GM12878 (cell line): ENCODE measurements at regions not wholly inside any gene's neighbourhood (a gene's known extent, or its start where the extent isn't known, plus 50 kb on each side); places are given as distances from the start of the nearest gene placed in this dataset.

Source experiments
- ATAC-seq: fragments of 200-7000 bp; cut with Tn5 transposase; 3 replicates; pipeline ENCODE4 v1.9.1; 2020; ENCODE audit warnings: mild to moderate bottlenecking, moderate library complexity
- BruUV-seq: library from RNA; stranded (reverse); fragments of 400-500 nt; replicated peaks from 2 replicates; lab custom pipeline; 2021; lab: Mats Ljungman, UMichigan
- CTCF ChIA-PET: fragments of 300-600 bp; sonication (Branson Sonifier 250); formaldehyde crosslinking; extraction: SDS; loops from one replicate; lab custom pipeline; 2021; ENCODE audit warnings: inconsistent platforms; lab: Yijun Ruan, JAX
- POLR2A ChIA-PET: fragments of 350-600 bp; formaldehyde crosslinking; extraction: SDS; loops from one replicate; lab custom pipeline; 2021; ENCODE audit warnings: inconsistent platforms; lab: Charles Lee
- RAD21 ChIA-PET: fragments of 300-600 bp; sonication (Branson Sonifier 250); formaldehyde crosslinking; loops from one replicate; lab custom pipeline; 2023; ENCODE audit warnings: antibody characterized with exemption; ENCODE audit not compliant: unreplicated experiment; lab: Charles Lee
- SMC1A ChIA-PET: fragments of 300-600 bp; sonication (Branson Sonifier 250); formaldehyde crosslinking; loops from one replicate; lab custom pipeline; 2023; ENCODE audit not compliant: unreplicated experiment, uncharacterized antibody; lab: Charles Lee
- DNase-seq: peaks from one replicate; pipeline ENCODE4 v3.0.0-alpha.2; 2011; ENCODE audit warnings: low read depth, low spot score
- FAIRE-seq: peaks from 3 replicates; lab custom pipeline; 2011; peaks lifted over from hg19 to GRCh38; lab: Jason Lieb, UNC
- H2AFZ ChIP-seq: 2 replicates; pipeline ENCODE4 v1.6.0; 2011; ENCODE audit warnings: low read depth, low read length, control low read depth; ENCODE audit not compliant: control insufficient read depth
- H3K27ac ChIP-seq: 2 replicates; pipeline ENCODE4 v1.5.1; 2011; ENCODE audit warnings: control low read depth; ENCODE audit not compliant: control insufficient read depth, insufficient read depth
- H3K27me3 ChIP-seq, 2 experiments: replicated peaks in 1 of 2; 2 replicates each; pipeline versions ENCODE4 v1.6.0 to v1.6.1; 2011; ENCODE audit warnings: low read length in 1 of 2; ENCODE audit not compliant: control insufficient read depth in 2 of 2, insufficient read depth in 2 of 2
- H3K36me3 ChIP-seq, 2 experiments: 2 replicates each; pipeline ENCODE4 v1.5.1; 2011; ENCODE audit warnings: low read length in 1 of 2; ENCODE audit not compliant: control insufficient read depth in 2 of 2, insufficient read depth in 2 of 2
- H3K4me1 ChIP-seq: 2 replicates; pipeline ENCODE4 v1.6.1; 2011; ENCODE audit warnings: mild to moderate bottlenecking, low read length, moderate library complexity, mixed read lengths; ENCODE audit not compliant: control insufficient read depth, insufficient read depth
- H3K4me2 ChIP-seq: 2 replicates; pipeline ENCODE4 v1.6.0; 2011; ENCODE audit warnings: control low read depth; ENCODE audit not compliant: control insufficient read depth, insufficient read depth
- H3K4me3 ChIP-seq: fragments of 200-600 bp; sonication (generic); 2 replicates; pipeline ENCODE4 v1.5.1; 2016
- H3K79me2 ChIP-seq: 2 replicates; pipeline ENCODE4 v1.6.0; 2011; ENCODE audit warnings: low read length; ENCODE audit not compliant: control insufficient read depth, insufficient read depth
- H3K9ac ChIP-seq: 2 replicates; pipeline ENCODE4 v1.8.0; 2011; ENCODE audit warnings: low read length, control low read depth, mixed read lengths; ENCODE audit not compliant: control insufficient read depth, insufficient read depth
- H3K9me3 ChIP-seq: replicated peaks from 3 replicates; pipeline ENCODE4 v1.5.1; 2011; ENCODE audit warnings: mild to moderate bottlenecking, low read length; ENCODE audit not compliant: control insufficient read depth, insufficient read depth
- H4K20me1 ChIP-seq: 2 replicates; pipeline ENCODE4 v1.6.0; 2011; ENCODE audit not compliant: control insufficient read depth, insufficient read depth
- CHD4 ChIP-seq: fragments of 200-600 bp; sonication (generic); IDR thresholded peaks from 2 replicates; pipeline ENCODE4 v1.6.1; 2016; ENCODE audit warnings: mild to moderate bottlenecking
- ETV6 ChIP-seq, 2 experiments: fragments of 450-650 bp in 1 of 2; IDR thresholded peaks in 1 of 2; conservative IDR thresholded peaks in 1 of 2; 2 replicates each; pipeline ENCODE4 v1.6.1; 2014; ENCODE audit warnings: antibody characterized with exemption in 1 of 2, borderline replicate concordance in 1 of 2, low read depth in 1 of 2, mild to moderate bottlenecking in 1 of 2, moderate library complexity in 1 of 2
- FOS ChIP-seq: IDR thresholded peaks from 3 replicates; pipeline ENCODE4 v1.6.1; 2011; ENCODE audit warnings: borderline replicate concordance; ENCODE audit not compliant: insufficient read length; ENCODE audit errors: extremely low read depth
- HDAC2 ChIP-seq: fragments of 200-600 bp; sonication (generic); IDR thresholded peaks from 2 replicates; pipeline ENCODE4 v1.6.1; 2017
- POU2F2 ChIP-seq: IDR thresholded peaks from 3 replicates; pipeline ENCODE4 v1.6.1; 2011; ENCODE audit warnings: low read depth, mild to moderate bottlenecking, low read length, borderline replicate concordance
- RAD21 ChIP-seq: IDR thresholded peaks from 2 replicates; pipeline ENCODE4 v1.6.1; 2011; ENCODE audit warnings: mild to moderate bottlenecking, low read depth, low read length, moderate library complexity; ENCODE audit not compliant: insufficient read depth
- RUNX3 ChIP-seq: IDR thresholded peaks from 2 replicates; pipeline ENCODE4 v1.6.1; 2012; ENCODE audit warnings: low read length, inconsistent platforms
- SMARCA5 ChIP-seq: fragments of 450-650 bp; IDR thresholded peaks from 2 replicates; pipeline ENCODE4 v1.6.1; 2017; ENCODE audit warnings: mild to moderate bottlenecking
- SMC3 ChIP-seq: IDR thresholded peaks from 2 replicates; pipeline ENCODE4 v1.6.1; 2011; ENCODE audit warnings: low read length, improper control_type of control experiment, borderline replicate concordance
- ZBTB40 ChIP-seq: fragments of 450-650 bp; IDR thresholded peaks from 2 replicates; pipeline ENCODE4 v1.6.1; 2016; ENCODE audit warnings: mild to moderate bottlenecking, moderate library complexity, borderline replicate concordance
- WGBS: methylation state at CpG from one replicate; pipeline ENCODE4 v1.1.6; 2016; ENCODE audit warnings: low lambda C conversion rate; ENCODE audit not compliant: insufficient replicate concordance, insufficient coverage; ENCODE audit errors: missing lambda C conversion rate; 5-methylcytosine and 5-hydroxymethylcytosine counted together
- in situ Hi-C: fragments of 300-500 bp; cut with MboI; formaldehyde crosslinking; loops from 9 replicates; pipeline ENCODE4 v1.14.3; 2018; ENCODE audit warnings: mixed read lengths
- intact Hi-C: fragments of 100-400 bp; cut with micrococcal nuclease; formaldehyde crosslinking; loops from one replicate; pipeline ENCODE4 v1.14.2; 2022; ENCODE audit not compliant: unreplicated experiment
- TF ChIP-seq, protein P1 (sequence below): fragments of 450-650 bp; IDR thresholded peaks from 2 replicates; pipeline ENCODE4 v1.6.1; 2018; ENCODE audit warnings: borderline replicate concordance, mild to moderate bottlenecking; ENCODE audit not compliant: partially characterized antibody
- TF ChIP-seq, protein P2 (sequence below), 3 experiments: IDR thresholded peaks in 2 of 3; conservative IDR thresholded peaks in 1 of 3; 2 replicates each; pipeline ENCODE4 v1.5.1; 2011; ENCODE audit warnings: low read depth in 3 of 3, low read length in 3 of 3, mild to moderate bottlenecking in 3 of 3, control low read depth in 2 of 3, moderate library complexity in 2 of 3, inconsistent platforms in 1 of 3, mixed read lengths in 1 of 3; ENCODE audit not compliant: control insufficient read depth in 2 of 3, insufficient read depth in 1 of 3; ENCODE audit errors: extremely low read depth in 1 of 3

DNA sequence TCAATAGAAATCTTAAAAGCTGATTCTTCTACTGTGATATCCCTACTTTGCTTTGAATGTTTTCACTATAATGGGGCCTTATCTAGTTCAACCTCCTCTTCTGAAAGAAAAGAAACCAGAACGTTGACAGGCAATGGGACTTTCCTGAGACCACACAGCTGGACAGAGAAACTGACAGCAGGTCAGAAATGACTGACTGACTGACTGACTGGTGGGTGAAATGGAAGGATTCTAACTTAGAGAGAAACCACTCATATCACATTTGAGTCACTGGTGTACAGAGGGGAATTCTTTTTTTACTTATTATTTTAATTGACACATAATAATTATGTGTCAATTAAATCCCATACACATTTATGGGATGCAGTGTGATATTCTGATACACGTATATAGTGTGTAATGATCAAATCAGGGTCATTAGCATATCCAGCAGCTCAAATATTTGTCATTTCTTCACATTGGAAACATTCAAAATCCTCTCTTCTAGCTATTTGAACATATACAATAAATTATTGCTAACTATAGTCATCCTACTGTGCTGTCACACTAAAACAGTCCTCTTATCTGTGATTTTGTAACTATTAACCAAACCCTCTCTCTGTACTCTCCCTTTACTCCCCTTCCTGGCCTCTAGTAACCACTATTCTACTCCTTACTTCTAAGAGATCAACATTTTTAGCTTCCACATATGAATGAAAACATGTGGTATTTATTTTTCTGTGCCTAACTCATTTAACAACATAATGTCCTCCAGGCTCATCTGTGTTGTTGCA lies 64.8 kb upstream of the NRSN1 start (continued):
- no peak for TF ChIP-seq SMARCA5

DNA sequence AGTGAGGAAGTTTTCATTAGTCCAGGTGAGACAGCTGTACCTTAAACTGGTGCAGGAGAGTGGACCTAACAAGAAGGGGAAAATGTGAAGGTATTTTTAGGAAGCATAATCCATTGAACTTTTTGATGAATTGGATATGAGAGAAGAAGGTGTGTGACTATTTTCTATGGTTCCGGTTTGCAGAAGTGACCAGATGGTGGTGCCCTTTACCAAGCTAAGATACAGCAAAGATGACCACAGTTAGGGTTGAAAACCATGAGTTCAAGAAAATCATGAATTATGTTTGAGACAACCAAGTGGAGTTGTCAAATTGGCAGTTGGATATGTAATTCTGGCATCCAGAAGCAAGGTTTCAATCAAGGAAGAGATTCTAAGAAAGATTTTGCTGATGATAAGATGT lies 61.9 kb upstream of the NRSN1 start:
- 0% methylated on average over 1 of the region's 1 CpG for WGBS
- Histone ChIP-seq H3K9me3 (peaks cover 2% of the 10 kb centered on the region; the same call in 2 of the 3 replicates), H3K79me2 (no peaks in the 10 kb centered on the region), H3K4me2 (no peak overlapping the region), H3K4me3 (no peak overlapping the region), H4K20me1 (no peaks in the 10 kb centered on the region), H3K9ac (no peak overlapping the region), H3K36me3 (no peaks in the 10 kb centered on the region), H3K4me1 (peaks cover 5% of the 10 kb centered on the region; the same call in 1 of the 2 replicates), H2AFZ (no peak overlapping the region), H3K27me3 (no peaks in the 10 kb centered on the region), H3K27ac (no peak overlapping the region)
- DNase-seq (no peak), ATAC-seq (peak; percentile 38; the same call in 2 of the 3 replicates), FAIRE-seq (no peak)
- ChIA-PET CTCF (interaction anchor here (1.5 to 2.7 kb wide), 4 partner anchors 8 to 215 kb away, joined by 3 to 17 read pairs (median 10); no protein-coding TSS in a partner anchor), POLR2A (no interaction called here), SMC1A (interaction anchor here (1.1 to 1.9 kb wide), 3 partner anchors 138 to 509 kb away, joined by 3 to 6 read pairs (median 3); no protein-coding TSS in a partner anchor), RAD21 (interaction anchor here (1.9 kb wide), 1 partner anchor 142 kb away, joined by 5 read pairs; no protein-coding TSS in a partner anchor)
- intact Hi-C loops (loop anchor here (1.0 to 5.0 kb wide), 3 partner anchors 141 to 458 kb away; no protein-coding TSS in a partner anchor), in situ Hi-C loops (loop anchor here (5.0 to 25.0 kb wide), 3 partner anchors 143 to 648 kb away; partner anchors contain the start of gene C6orf62)
- BruUV-seq = no TSS peak
- TF ChIP-seq SMC3 = peak; percentile 57; the same call in 1 of the 2 replicates
- TF ChIP-seq ZBTB40 = no peak
- no peak for TF ChIP-seq HDAC2
- peak; percentile 85 for TF ChIP-seq RAD21
- TF ChIP-seq POU2F2 = no peak
- TF ChIP-seq ETV6 (conservative IDR thresholded peaks at IDR 0.05 in 1 of 2, IDR thresholded peaks at IDR 0.05 in 1 of 2; ENCODE audit: borderline replicate concordance in 1 of 2, low read depth in 1 of 2) = no peak
- TF ChIP-seq FOS = no peak
- TF ChIP-seq RUNX3 = peak; percentile 53; the same call in 1 of the 2 replicates
- TF ChIP-seq, protein P1, sequence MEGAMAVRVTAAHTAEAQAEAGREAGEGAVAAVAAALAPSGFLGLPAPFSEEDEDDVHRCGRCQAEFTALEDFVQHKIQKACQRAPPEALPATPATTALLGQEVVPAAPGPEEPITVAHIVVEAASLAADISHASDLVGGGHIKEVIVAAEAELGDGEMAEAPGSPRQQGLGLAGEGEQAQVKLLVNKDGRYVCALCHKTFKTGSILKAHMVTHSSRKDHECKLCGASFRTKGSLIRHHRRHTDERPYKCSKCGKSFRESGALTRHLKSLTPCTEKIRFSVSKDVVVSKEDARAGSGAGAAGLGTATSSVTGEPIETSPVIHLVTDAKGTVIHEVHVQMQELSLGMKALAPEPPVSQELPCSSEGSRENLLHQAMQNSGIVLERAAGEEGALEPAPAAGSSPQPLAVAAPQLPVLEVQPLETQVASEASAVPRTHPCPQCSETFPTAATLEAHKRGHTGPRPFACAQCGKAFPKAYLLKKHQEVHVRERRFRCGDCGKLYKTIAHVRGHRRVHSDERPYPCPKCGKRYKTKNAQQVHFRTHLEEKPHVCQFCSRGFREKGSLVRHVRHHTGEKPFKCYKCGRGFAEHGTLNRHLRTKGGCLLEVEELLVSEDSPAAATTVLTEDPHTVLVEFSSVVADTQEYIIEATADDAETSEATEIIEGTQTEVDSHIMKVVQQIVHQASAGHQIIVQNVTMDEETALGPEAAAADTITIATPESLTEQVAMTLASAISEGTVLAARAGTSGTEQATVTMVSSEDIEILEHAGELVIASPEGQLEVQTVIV = no peak
- no peak for TF ChIP-seq CHD4
- TF ChIP-seq, protein P2, sequence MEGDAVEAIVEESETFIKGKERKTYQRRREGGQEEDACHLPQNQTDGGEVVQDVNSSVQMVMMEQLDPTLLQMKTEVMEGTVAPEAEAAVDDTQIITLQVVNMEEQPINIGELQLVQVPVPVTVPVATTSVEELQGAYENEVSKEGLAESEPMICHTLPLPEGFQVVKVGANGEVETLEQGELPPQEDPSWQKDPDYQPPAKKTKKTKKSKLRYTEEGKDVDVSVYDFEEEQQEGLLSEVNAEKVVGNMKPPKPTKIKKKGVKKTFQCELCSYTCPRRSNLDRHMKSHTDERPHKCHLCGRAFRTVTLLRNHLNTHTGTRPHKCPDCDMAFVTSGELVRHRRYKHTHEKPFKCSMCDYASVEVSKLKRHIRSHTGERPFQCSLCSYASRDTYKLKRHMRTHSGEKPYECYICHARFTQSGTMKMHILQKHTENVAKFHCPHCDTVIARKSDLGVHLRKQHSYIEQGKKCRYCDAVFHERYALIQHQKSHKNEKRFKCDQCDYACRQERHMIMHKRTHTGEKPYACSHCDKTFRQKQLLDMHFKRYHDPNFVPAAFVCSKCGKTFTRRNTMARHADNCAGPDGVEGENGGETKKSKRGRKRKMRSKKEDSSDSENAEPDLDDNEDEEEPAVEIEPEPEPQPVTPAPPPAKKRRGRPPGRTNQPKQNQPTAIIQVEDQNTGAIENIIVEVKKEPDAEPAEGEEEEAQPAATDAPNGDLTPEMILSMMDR (IDR thresholded peaks at IDR 0.05 in 2 of 3, conservative IDR thresholded peaks at IDR 0.05 in 1 of 3; ENCODE audit: control insufficient read depth in 2 of 3, extremely low read depth in 1 of 3, insufficient read depth in 1 of 3, low read depth in 3 of 3, low read length in 3 of 3) = peak; percentile 40 to 59 (median 41); a peak in 5 of 6 replicates
